CD4-positive, alpha-beta T cell treated with Interferon alpha-2 for 1 hour (primary cell): ENCODE measurements at regions not wholly inside any gene's neighbourhood (a gene's known extent, or its start where the extent isn't known, plus 50 kb on each side); places are given as distances from the start of the nearest gene placed in this dataset.
"Not testable (repeated sequence)": the region's sequence is repeated elsewhere in the genome, so short reads cannot be mapped to it uniquely, and the experiment has no call there.

ENCODE experiments used
- DNase-seq, 2 donors: peaks; one replicate each; pipeline ENCODE4 v3.0.0-alpha.2; 2020 to 2022

DNA sequence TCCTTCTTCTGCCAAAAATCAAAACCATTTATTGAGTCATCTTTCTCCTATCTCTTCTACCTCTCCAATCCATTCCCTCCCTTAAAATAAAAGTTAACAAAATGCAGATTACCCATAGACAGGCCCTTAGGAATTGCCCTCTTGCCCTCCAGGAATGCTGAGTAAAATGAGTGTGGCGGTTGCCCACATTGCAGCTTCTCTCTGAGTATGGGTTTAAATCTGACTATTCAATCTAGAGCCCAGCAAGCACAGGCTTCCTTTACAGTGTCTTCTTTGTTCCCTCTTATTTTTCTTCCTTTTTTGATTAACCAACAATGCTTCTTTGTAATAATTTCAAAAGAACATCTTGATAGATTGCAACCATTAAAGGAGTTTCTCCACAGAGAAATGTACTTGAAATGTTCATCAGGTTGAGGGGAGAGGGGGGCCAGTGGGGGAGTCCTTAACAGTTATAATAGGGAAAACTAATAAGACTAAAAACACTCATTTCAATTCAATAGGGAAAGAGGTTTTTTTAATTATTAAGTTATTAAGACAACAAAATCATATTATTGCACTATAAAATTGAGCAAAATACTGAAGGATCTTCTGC is 135.3 kb upstream of the LMCD1 start:
- DNase-seq: no peak

DNA sequence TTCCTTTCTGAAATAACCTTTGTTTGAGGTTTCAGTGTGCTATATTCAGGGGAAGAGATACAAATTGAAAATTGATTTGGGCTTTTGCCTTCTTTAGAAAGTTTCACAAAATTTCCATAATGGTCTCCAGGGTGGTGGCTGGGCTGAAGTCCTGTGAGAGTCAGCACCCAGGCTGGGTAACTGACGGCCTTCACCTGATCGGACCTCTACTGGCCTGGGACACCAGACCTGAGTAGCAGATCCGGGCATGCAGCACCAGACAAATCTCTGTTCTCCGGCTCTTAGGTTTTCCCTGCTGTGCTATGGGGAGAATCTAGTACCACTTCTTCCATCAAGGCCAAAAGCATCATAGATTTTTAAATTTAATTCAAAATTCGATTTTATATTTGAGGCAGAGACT is 133.0 kb upstream of the LMCD1 start:
- no peak for DNase-seq

DNA sequence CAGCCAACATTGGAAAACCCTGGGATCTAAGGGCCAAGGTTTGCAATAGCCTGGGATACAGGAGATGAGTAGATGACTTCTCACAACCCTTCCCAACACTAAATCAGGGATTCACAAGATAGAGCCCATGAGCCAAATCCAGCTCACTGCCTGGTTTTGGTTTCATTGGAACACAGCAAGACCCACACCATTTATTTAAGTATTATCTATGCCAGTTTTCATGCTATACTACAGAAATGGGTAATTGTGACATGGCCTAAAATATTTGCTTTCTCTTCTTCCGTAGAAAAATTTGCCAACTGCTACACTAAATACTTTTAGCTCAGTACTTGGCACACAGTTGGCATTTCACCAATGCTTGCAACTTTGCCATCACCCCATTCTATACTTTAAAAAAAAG is 132.0 kb upstream of the LMCD1 start:
- no peak for DNase-seq

DNA sequence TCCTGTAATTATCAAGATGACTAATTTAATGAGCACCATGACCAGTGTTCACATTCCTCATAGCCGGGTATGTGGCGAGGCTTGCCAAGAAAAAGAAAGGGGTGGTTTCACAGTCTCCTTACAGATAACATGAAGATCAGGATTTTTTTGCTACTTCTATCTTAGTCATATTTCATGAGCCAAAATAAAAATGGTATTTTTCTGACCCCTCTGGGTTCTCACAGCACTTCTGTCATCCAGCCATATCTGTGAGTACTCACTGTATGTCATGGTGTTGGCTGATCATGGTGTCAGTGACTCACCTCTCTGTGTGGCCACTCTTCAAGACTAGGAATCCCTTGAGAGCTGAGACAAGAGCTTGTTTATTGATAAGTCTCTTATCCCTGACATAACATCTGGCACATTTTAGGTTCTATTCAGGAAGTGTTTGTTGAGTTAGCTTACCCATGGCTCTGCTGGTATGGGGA is 130.5 kb upstream of the LMCD1 start:
- DNase-seq: no peak

DNA sequence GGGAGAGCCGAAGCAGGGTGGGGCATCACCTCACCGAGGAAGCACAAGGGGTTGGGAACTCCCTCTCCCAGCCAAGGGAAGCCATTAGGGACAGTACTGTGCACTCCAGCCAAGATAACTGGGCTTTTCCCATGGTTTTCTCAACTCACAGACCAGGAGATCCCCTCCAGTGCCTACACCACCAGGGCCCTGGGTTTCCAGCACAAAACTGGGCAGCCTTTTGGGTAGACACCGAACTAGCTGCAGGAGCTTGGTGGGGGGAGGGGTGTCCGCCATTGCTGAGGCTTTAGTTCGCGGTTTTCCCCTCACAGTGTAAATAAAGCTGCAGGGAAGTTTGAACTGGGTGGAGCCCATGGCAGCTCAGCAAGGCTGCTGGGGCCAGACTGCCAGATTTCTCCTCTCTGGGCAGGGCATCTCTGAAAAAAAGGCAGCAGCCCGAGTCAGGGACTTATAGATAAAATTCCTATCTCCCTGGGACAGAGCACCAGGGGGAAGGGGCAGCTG is 129.6 kb upstream of the LMCD1 start:
- peak in 1 of 2 donors; percentile 2 for DNase-seq

DNA sequence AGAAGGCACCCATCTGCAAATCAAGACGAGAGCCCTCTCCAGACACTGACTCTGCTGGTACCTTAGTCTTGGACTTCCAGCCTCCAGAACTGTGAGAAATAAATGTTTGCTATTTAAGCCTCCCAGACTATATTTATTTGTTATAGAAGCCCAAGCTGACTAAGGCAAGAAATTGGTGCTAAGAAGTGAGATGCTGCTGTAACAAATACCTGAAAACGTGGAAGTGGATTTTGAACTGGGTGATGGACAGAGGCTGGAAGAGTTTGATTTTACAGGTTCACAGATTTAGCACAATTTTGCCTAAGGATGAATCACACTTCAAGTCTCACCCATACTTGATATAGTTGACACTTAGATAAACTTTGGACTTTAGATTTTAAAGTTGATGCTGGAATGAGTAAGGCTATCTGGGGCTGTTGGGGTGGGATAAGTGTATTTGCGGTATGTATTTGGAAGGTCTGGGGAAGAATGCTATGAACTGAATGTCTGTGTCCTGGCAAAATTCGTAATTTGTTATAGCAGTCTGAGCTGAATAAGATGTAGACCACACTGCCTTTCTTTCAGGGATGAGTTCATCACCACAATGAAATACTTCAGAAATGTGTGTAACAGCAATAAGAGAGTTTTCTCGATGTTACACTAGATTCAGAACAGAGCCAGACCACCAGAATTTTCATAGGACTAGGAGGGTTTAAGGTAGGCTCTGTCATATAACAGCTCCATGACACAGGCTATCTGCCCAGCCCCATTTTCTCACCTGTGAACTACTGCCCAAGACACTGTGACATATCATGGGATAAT is 120.5 kb upstream of the LMCD1 start:
- no peak for DNase-seq

DNA sequence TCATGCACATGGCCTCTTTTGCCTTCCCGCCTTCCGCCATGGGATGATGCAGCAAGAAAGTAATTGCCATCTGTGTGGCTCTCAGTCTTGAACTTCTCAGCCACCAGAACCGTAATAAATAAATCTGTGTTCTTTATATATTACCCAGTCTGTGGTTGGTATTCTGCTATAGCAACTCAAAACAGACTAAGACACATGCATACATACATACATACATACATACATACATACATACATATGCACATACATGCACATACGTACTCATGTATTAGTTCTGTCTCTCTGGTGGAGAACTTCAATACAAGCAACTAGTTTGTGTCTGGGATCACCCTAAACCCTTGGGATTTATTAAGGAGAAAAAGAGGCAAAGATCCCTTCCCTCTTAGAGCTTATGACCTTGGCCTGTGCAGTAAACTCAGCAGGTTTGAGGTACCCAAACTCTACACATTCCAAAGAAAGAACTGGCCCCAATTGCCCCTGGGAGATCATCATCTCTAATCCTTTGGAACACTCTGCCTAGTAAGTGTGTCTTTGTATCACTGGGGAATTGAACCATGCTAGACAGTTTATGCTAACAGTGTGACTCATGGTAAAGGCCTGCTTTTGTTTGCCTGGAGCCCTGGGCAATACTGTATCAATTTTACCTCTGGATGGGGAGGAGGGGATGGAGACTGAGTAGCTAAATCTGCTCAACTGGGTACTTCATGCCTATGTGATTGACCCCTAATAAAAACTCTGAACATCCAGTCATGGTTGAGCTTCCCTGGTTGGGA is 115.6 kb upstream of the LMCD1 start:
- DNase-seq: no peak

DNA sequence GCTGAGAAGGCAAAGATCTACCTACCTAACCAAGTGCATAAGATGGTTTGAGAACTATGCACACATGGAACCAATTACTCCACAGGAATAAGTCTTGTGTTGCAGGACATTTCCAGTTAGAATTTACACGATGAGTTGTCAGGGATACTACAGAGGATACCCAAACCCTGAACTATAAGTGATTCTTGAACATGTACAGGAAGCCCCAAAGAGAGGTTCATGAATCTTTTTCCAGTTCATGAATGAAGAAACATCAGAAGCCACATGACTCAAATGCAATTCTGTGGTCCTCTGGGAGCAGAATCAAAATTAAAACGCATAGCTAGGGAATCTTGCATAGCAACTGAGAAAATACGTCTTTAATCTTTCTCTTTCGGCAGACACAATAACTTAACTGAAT is 114.1 kb upstream of the LMCD1 start:
- no peak for DNase-seq

DNA sequence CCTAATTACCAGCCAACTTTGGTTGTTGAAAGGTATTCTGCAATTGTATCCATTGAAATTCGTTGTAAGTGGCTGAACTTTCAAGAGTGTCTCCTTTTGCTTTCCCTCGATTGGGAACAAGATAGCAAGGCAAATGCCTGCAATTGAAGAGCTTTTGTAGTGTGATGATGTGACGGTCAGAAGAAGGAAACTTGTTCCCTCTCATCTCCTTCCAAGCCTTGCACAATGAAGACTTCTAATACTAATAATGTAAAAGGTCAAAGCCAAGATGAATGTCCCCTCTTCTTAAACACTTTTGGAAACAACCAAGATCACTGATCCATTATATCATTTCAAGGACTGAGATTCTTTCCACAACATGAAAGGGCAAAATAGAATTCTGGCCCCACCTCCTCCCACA is 101.9 kb upstream of the LMCD1 start:
- no peak for DNase-seq

DNA sequence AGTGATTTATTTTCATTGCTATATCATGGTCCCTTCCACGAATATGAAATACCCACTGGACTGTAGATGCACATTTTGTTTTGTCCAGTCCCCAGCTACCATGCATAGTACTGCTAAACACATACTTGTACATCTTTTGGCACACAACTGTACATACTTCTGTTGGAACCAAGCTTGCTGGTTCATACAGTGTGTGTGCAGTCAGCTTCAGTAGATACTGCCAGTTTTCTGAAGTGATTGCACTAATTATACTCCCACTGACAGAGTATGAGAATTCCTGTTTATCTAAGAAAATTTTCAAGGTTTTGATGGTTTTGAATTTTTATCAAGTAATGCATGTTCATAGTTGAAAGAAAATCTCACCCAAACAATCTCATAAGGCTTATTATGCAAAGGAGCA is 100.7 kb upstream of the LMCD1 start:
- DNase-seq: no peak

DNA sequence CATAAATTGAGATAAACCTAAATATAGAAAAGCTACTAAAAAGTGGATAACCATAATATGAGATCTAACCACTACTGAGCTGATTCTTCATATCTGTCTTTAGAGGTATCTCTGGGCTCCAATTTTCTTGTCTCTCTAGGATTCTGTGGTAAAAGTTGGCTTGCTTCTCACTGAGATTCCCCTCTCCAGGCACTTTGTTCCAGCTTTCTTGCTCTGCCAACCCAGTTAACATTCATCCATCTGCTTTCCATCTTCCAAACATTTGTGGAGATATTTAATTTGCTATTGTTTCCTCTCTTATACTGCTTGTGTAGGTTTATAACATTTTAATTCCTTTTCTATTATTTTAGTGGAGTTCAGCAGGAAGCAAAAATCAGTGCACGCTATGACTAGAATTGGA is 97.6 kb upstream of the LMCD1 start:
- DNase-seq: no peak

DNA sequence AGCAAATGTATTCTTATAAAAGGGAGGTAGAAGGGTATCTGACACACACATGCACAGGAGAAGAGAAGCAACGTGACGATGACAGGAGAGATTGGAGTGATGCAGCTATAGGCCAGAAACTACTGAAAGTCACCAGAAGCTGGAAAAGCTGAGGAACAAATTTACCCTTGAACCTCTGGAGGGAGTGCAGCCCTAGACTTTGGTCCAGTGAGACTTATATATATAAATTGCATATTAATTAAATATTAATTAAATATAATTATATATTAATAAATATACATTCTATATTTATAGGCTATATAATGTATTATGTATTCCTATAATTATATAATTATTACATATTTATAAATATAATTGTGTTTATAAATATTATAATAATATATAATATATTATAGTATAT is 96.5 kb upstream of the LMCD1 start:
- no peak for DNase-seq

DNA sequence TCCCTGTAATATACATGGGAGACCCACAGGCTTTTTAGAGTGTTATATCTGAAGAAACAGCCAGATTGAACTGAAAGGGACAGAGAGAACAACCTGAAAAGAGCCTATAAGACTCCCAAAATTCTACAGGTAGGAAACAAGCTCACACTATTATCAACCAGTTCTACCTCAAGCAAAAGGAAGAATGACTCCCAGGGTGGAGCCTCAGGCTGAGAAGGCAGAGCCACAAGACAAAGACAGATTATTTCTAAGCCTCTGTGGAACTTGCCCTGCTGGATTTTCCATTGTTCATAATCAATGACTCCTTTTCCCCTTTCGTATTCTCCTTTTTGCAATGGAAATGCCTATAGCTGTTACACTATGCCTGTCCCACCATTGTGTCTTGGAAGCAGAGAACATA is 95.1 kb upstream of the LMCD1 start:
- DNase-seq: no peak

DNA sequence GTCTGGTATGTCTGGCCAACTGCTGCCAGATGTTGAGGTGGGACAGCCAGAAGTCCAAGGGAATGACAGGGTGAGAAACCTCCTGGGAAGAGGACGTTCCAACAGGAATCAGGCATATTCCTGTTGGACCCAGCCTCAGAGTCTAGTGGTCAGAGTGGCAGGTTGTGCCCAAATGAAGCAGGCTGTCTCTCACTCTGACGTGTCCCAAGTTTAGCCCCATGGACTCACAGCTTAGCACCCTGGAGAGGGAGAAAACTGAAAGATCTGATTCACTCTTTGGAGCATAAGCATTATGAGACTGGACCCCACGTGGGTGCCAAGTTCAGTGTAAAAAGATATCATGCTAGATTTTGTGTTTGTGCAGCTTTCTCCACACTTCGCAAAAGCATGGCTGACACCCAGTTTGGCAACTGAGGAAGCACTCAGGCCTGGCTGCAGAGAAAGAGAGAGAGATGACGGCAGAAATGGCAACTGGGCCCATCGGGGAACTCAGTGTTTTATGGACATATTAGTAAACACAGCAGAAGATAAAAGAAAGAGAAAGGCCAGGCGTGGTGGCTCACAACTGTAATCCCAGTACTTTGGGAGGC is 88.2 kb upstream of the LMCD1 start:
- no peak for DNase-seq

DNA sequence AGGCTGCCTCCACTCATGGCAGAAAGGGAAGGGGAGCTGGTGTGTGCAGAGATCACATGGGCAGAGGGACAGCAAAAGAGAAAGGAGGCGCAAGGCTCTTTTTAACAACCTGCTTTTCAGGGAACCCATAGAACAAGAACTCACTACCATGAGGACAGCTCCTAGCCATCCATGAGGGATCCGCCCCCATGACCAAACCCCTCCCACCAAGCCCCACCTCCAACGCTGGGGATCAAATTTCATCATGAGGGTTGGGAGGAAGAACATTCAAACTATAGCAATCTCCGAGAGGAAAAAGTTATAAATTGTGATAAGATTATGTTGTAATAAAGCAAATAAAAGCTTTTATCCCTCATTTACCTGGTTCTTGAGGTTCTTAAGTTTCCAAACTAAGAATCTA is 84.7 kb upstream of the LMCD1 start:
- peak in 1 of 2 donors; percentile 10 for DNase-seq

DNA sequence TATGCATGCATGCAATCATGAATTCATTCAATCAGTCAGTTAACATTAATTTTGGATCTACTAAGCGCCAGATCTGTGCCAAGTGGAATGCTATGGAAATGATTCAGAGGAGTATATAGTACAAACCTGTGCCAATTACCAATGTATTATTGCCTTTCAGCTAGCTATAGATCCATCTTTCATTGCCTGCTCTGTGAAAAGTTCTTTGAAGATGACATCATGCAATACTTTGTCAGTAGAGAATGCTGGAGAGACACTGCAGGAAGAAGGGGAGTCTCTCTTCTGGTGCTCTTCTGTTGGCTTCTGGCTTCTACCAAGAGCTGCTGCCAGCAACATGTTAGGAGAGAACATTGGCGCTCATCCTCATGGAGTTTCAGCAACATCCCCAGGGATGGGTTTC is 81.0 kb upstream of the LMCD1 start:
- no peak for DNase-seq

DNA sequence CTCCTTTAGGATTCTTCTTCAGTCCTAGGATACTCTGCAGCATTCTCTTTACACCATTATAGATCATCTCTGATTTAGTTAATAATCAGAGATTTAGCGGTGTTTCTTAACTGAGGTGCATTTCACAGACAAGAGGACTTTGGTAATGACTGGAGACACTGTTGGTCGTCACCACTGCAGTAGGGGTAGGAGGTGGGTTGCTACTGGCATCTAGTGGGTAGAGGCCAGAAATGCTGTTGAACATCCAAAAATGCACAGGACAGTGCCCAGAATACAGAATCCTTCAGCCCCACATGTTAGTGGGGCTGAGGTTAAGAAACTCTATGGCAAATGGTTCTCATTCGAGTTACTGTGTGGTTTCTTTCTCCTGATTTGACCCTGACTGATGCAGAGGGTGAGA is 80.4 kb upstream of the LMCD1 start:
- DNase-seq: peak in 1 of 2 donors; percentile 10

DNA sequence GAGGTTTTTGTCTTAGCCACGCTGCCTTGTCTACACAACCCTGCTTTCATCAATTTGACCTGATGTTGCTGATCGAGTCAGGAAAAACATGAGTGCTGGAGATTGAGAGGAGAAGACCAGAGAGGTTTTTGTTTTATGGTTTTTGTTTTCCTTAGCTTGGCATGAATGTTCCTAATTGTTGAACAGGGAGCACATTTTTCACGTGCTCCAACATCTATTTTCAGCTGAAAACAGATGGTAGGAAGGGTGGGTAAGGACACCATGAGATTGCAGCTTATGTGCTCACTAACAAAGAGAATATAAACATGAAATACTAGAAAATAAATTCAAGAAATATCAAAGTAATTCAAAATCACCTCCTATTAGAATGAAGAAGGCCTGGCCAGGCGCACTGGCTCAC is 79.9 kb upstream of the LMCD1 start:
- no peak for DNase-seq

DNA sequence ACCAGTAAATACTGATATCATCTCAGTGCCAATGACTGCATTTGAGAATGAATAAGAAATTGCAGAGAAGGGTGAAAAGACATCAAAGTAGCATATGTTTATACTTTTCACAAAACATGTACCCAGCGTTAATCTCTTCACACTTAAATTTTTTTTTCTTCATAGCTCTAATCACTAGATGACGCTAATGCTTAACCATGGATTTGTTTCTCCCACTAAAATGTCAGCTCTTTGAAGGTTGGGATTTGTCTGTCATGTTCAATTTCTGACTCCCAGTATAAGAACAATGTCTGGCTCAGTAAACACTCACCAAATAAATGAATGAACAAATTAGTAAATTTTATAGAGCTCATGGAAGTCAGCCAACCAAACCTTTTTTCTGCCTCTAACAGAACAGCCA is 78.3 kb upstream of the LMCD1 start:
- DNase-seq: no peak

DNA sequence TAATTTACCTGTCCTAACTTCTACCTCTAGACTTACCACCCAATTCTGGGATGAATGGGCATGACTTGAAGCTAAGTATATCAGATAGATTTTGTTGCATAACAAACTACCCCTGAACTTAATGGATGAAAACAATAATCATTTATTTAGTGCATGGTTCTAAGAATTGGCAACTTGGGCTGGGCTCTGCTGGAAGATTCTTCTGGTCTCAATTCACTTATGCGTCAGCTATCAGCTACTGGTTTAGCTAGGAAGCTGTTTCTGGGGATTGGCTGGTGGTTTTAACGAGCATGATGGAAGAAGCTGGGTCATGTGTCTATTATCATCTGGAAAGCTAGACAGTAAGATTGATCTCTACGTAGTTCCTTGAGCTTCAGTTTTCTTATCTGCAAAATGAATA is 77.3 kb upstream of the LMCD1 start:
- no peak for DNase-seq

DNA sequence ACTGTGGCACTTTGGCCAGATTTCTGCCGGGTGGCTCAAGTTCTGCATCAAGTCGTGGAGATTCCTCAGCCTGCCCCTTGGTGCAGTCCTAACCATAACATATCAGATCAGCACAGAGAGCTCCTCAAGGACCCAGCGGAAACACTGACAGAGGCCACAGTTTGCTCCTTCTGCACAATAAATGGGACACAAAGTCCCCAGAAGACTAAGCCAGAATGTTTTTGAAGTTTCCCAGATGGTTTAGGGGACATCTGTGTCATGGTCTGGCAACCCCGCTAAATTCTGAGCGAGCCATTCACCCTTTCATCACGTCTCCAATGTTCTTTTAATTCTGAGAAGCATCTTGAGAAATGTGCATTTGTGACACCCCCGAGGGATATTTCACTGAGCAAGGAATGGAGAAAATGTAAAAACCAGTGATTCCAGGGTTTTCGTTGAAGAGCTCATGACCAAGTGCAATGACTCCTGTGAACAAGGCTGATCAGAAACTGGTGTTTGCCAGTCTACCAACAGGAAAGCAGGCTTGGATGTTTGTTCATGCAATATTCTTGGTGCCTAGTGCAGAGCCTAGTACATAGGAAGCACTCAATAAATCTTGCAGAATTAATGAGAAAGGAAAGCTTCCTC is 64.8 kb upstream of the LMCD1 start:
- DNase-seq: no peak

DNA sequence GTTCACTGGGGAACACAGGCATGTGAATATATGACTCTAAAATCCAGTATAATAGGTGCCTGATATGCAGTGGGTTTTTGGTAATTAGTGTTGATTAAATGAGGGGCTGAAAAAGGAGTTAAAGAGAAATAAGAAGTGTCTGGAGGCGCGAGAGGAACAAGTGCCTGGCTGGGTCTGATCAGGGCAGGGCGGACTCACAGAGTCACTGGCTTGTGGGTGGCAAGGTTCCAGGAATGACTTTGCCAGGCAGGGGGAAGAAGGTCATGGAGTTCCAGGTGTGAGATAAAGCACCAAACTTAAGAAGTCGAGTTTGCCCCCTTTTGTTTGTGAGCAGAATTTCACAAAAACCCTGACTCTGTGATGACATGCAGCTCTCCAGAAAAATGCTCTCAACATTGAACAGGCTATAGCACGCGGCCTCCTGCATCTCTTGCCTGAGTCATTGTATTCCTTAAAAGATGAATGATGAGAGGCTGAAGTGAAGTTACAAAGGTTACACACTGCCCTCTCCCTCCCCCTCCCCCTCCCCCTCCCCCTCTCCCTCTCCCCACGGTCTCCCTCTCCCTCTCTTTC is 63.0 kb upstream of the LMCD1 start:
- DNase-seq: no peak

DNA sequence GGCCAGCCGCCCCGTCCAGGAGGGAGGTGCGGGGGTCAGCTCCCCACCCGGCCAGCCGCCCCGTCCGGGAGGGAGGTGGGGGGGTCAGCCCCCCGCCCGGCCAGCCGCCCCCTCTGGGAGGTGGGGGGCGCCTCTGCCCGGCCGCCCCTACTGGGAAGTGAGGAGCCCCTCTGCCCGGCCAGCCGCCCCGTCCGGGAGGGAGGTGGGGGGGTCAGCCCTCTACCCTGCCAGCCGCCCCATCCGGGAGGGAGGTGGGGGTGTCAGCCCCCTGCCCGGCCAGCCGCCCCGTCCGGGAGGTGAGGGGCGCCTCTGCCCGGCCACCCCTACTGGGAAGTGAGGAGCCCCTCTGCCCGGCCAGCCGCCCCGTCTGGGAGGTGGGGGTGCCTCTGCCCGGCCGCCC is 61.5 kb upstream of the LMCD1 start:
- DNase-seq: not testable (repeated sequence)
